ENCODE measurements at regions not wholly inside any gene's neighbourhood (a gene's known extent, or its start where the extent isn't known, plus 50 kb on each side); places are given as distances from the start of the nearest gene placed in this dataset.
A peak's percentile ranks its signal among the peaks of the same experiment; 100 is the strongest.

- Histone ChIP-seq H4K20me1 (ENCODE audit: control insufficient read depth, extremely low read depth, insufficient read depth, low read length) (no peaks in the 10 kb centered on the region), H3K27ac (ENCODE audit: control insufficient read depth, insufficient read depth, low read length) (no peak overlapping the region), H3K4me1 (ENCODE audit: control insufficient read depth, extremely low read depth, insufficient read depth, low read length) (peaks cover 5% of the 10 kb centered on the region), H3K79me2 (ENCODE audit: control insufficient read depth, insufficient read depth, low read length) (no peaks in the 10 kb centered on the region), H3K36me3 (ENCODE audit: control insufficient read depth in 2 of 2, extremely low read depth in 1 of 2, insufficient read depth in 2 of 2, low read length in 2 of 2) (no peaks in the 10 kb centered on the region), H3K9me1 (ENCODE audit: control insufficient read depth, extremely low read depth, insufficient read depth, low read length) (no peaks in the 10 kb centered on the region), H2AFZ (ENCODE audit: control insufficient read depth, low read length) (no peak overlapping the region), H3K4me3 (ENCODE audit: control insufficient read depth in 2 of 3, extremely low read depth in 1 of 3, insufficient read depth in 2 of 3, low read depth in 1 of 3, low read length in 3 of 3) (no peak overlapping the region), H3K9me3 (ENCODE audit: control insufficient read depth, low read depth, low read length) (no peaks in the 10 kb centered on the region), H3K9ac (ENCODE audit: control insufficient read depth, extremely low read depth, insufficient read depth, low read length) (no peak overlapping the region), H3K4me2 (ENCODE audit: control insufficient read depth, extremely low read depth, insufficient read depth, low read depth, low read length) (no peak overlapping the region), H3K27me3 (ENCODE audit: control insufficient read depth, extremely low read depth, insufficient read depth, low read length) (no peaks in the 10 kb centered on the region)
- dilution Hi-C loops (cut with MboI; ENCODE audit: extremely low pct_ligation_motif_present, low sequenced_read_pairs), result no loop called here
- DNase-seq (ENCODE audit: low read depth, low spot score), result no peak
- no peak for TF ChIP-seq EZH2 (IDR thresholded peaks at IDR 0.05; ENCODE audit: low read length)
- no peak for TF ChIP-seq CTCF (optimal IDR thresholded peaks at IDR 0.05 in 1 of 3, IDR thresholded peaks at IDR 0.05 in 1 of 3, conservative IDR thresholded peaks at IDR 0.05 in 1 of 3; ENCODE audit: extremely low read depth in 1 of 3, insufficient read depth in 2 of 3, low read length in 3 of 3)
- FAIRE-seq, result peak; percentile 61
Observed at GRCh38 chr20:7637184-7637583, 303.1 kb downstream of the HAO1 start.

- Histone ChIP-seq H3K79me2 (ENCODE audit: control insufficient read depth, insufficient read depth, low read length) (no peaks in the 10 kb centered on the region), H3K4me1 (ENCODE audit: control insufficient read depth, extremely low read depth, insufficient read depth, low read length) (no peaks in the 10 kb centered on the region), H3K27me3 (ENCODE audit: control insufficient read depth, extremely low read depth, insufficient read depth, low read length) (no peaks in the 10 kb centered on the region), H3K27ac (ENCODE audit: control insufficient read depth, insufficient read depth, low read length) (no peak overlapping the region), H4K20me1 (ENCODE audit: control insufficient read depth, extremely low read depth, insufficient read depth, low read length) (no peaks in the 10 kb centered on the region), H3K36me3 (ENCODE audit: control insufficient read depth in 2 of 2, extremely low read depth in 1 of 2, insufficient read depth in 2 of 2, low read length in 2 of 2) (no peaks in the 10 kb centered on the region), H2AFZ (ENCODE audit: control insufficient read depth, low read length) (no peak overlapping the region), H3K4me2 (ENCODE audit: control insufficient read depth, extremely low read depth, insufficient read depth, low read depth, low read length) (no peak overlapping the region), H3K9me3 (ENCODE audit: control insufficient read depth, low read depth, low read length) (peaks cover 8% of the 10 kb centered on the region), H3K9me1 (ENCODE audit: control insufficient read depth, extremely low read depth, insufficient read depth, low read length) (no peaks in the 10 kb centered on the region), H3K9ac (ENCODE audit: control insufficient read depth, extremely low read depth, insufficient read depth, low read length) (no peak overlapping the region), H3K4me3 (ENCODE audit: control insufficient read depth in 2 of 3, extremely low read depth in 1 of 3, insufficient read depth in 2 of 3, low read depth in 1 of 3, low read length in 3 of 3) (no peak overlapping the region)
- no peak for TF ChIP-seq EZH2 (IDR thresholded peaks at IDR 0.05; ENCODE audit: low read length)
- DNase-seq (ENCODE audit: low read depth, low spot score) (no peak), FAIRE-seq (no peak)
- dilution Hi-C loops (cut with MboI; ENCODE audit: extremely low pct_ligation_motif_present, low sequenced_read_pairs), result no loop called here
Observed at GRCh38 chr20:7650086-7650879, 290.0 kb downstream of the HAO1 start.

GRCh38 chr20:7654231-7654630, 286.0 kb downstream of the HAO1 start:
- FAIRE-seq (no peak), DNase-seq (ENCODE audit: low read depth, low spot score) (no peak)
- dilution Hi-C loops (cut with MboI; ENCODE audit: extremely low pct_ligation_motif_present, low sequenced_read_pairs), result no loop called here
- H4K20me1 ChIP-seq (ENCODE audit: control insufficient read depth, extremely low read depth, insufficient read depth, low read length), result no peaks in the 10 kb centered on the region
- H3K9me1 ChIP-seq (ENCODE audit: control insufficient read depth, extremely low read depth, insufficient read depth, low read length), result no peaks in the 10 kb centered on the region
- H3K4me3 ChIP-seq (ENCODE audit: control insufficient read depth in 2 of 3, extremely low read depth in 1 of 3, insufficient read depth in 2 of 3, low read depth in 1 of 3, low read length in 3 of 3), result no peak overlapping the region
- no peaks in the 10 kb centered on the region for H3K27me3 ChIP-seq (ENCODE audit: control insufficient read depth, extremely low read depth, insufficient read depth, low read length)
- H3K9me3 ChIP-seq (ENCODE audit: control insufficient read depth, low read depth, low read length), result no peaks in the 10 kb centered on the region
- no peak overlapping the region for H2AFZ ChIP-seq (ENCODE audit: control insufficient read depth, low read length)
- no peaks in the 10 kb centered on the region for H3K4me1 ChIP-seq (ENCODE audit: control insufficient read depth, extremely low read depth, insufficient read depth, low read length)
- no peak for TF ChIP-seq CTCF (optimal IDR thresholded peaks at IDR 0.05 in 1 of 3, IDR thresholded peaks at IDR 0.05 in 1 of 3, conservative IDR thresholded peaks at IDR 0.05 in 1 of 3; ENCODE audit: extremely low read depth in 1 of 3, insufficient read depth in 2 of 3, low read length in 3 of 3)
- no peak for TF ChIP-seq EZH2 (IDR thresholded peaks at IDR 0.05; ENCODE audit: low read length)
- H3K4me2 ChIP-seq (ENCODE audit: control insufficient read depth, extremely low read depth, insufficient read depth, low read depth, low read length), result no peak overlapping the region
- no peaks in the 10 kb centered on the region for H3K36me3 ChIP-seq (ENCODE audit: control insufficient read depth in 2 of 2, extremely low read depth in 1 of 2, insufficient read depth in 2 of 2, low read length in 2 of 2)
- H3K9ac ChIP-seq (ENCODE audit: control insufficient read depth, extremely low read depth, insufficient read depth, low read length), result no peak overlapping the region
- no peak overlapping the region for H3K27ac ChIP-seq (ENCODE audit: control insufficient read depth, insufficient read depth, low read length)
- no peaks in the 10 kb centered on the region for H3K79me2 ChIP-seq (ENCODE audit: control insufficient read depth, insufficient read depth, low read length)

Measured in keratinocyte (primary cell).